ENCODE measurements at regions not wholly inside any gene's neighbourhood (a gene's known extent, or its start where the extent isn't known, plus 50 kb on each side); places are given as distances from the start of the nearest gene placed in this dataset.
"Not testable (repeated sequence)": the region's sequence is repeated elsewhere in the genome, so short reads cannot be mapped to it uniquely, and the experiment has no call there.

DNA sequence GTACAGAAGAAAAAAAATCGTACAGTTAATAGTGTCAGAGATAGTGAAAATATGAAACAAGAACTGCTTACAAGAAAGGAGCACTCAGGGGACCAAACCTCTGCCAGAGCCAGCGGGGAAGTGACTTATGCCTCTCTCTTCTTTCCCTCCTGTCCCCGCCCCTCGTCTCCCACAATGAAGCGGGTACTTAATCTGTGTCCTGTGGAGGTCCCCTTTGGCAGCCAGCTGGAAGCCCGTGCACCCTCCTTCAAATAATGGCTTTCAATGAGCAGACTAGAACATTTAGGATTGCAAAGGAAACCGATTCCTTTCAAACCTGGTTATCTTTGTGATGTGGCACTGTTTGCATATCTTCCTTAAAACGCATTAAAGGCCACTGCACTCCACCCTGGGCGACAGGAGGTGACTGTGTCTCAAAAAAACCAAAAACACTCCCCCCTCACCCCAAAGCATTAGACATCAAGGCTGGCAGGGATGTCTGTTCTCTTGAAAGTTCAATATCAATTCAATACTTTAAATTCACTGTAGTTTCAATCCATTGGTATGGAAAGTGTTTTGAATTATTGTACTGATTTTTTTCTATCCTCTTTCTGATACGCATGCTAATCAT, 51.7 kb downstream of the PPIAL4C start:
- DNase-seq (ENCODE audit: low read depth in 2 of 2); H3K4me3 ChIP-seq (replicated peaks in 1 of 2; ENCODE audit: low read depth in 2 of 2, low read length in 2 of 2): not testable (repeated sequence)

- peak overlapping the region; percentile 44 to 54 for H3K4me3 ChIP-seq (replicated peaks in 1 of 2; ENCODE audit: low read depth in 2 of 2, low read length in 2 of 2)
- DNase-seq (ENCODE audit: low read depth in 2 of 2): peak; percentile 89 to 95
These were observed 52.9 kb downstream of the PPIAL4C start for GRCh38 chr1:149636286-149637122.

DNA sequence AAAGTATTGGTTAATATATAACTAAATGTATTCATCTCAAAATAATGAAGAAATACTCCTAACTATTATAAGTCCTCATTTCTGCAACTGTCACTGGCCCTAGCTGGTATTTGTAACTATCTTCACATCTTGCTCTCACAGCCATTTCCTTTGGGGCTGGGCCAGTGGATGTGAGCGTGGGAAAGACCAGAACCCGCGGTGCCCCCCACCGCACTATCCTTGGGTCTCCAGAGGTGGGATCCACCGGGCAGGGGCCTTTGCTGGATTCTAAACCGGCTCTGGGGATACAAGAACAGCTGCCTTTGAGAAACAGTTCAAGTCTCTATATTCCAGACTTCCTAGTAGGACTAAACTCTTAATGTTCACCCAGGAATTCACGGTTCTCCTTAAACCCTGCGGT, 54.8 kb downstream of the PPIAL4C start:
- H3K4me3 ChIP-seq (replicated peaks in 1 of 2; ENCODE audit: low read depth in 2 of 2, low read length in 2 of 2); DNase-seq (ENCODE audit: low read depth in 2 of 2): not testable (repeated sequence)

- DNase-seq (ENCODE audit: low read depth in 2 of 2); H3K4me3 ChIP-seq (replicated peaks in 1 of 2; ENCODE audit: low read depth in 2 of 2, low read length in 2 of 2): not testable (repeated sequence)
These were observed 55.4 kb downstream of the PPIAL4C start for GRCh38 chr1:149638901-149639658.

DNA sequence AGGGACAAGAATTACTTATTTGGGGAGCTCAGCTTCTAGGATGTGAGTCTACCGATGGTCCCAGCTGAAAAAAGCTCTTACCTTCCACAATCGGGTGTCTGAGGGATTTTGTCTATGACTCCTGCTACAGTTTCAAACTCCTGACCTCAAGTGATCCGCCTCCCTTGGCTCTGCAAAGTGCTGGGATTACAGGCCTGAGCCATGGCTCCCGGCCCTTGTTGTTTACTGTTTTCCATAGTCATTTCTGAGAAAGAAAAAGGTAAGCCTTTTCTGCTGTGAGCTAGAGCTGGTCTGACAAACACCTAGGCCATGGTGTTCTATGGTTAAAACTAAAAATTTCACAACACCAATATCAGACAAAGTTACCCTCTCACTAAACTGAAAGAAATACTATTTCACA, 57.5 kb downstream of the PPIAL4C start:
- not testable (repeated sequence) for H3K4me3 ChIP-seq (replicated peaks in 1 of 2; ENCODE audit: low read depth in 2 of 2, low read length in 2 of 2); DNase-seq (ENCODE audit: low read depth in 2 of 2)

DNA sequence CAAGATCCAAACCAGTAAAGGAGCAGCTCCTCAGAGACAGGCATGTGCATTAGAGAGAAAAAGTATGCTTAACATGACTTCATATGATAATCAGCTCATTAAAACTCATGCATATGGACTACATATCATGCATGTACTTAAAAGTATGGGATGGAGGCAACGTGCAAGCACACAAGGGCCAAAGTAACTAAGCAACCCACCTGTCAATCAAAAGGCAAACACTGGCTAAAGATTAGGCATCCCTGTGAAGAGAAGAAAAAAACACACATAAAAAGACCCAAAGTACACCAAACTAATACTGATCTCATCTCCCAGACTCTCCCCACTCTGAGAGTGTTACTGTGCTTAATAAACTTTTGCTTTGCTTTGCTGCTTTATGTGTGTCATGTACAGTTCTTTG, 61.2 kb downstream of the PPIAL4C start:
- H3K4me3 ChIP-seq (replicated peaks in 1 of 2; ENCODE audit: low read depth in 2 of 2, low read length in 2 of 2); DNase-seq (ENCODE audit: low read depth in 2 of 2): not testable (repeated sequence)

- H3K4me3 ChIP-seq (replicated peaks in 1 of 2; ENCODE audit: low read depth in 2 of 2, low read length in 2 of 2); DNase-seq (ENCODE audit: low read depth in 2 of 2): not testable (repeated sequence)
These were observed 62.8 kb downstream of the PPIAL4C start for GRCh38 chr1:149646360-149647017.

DNA sequence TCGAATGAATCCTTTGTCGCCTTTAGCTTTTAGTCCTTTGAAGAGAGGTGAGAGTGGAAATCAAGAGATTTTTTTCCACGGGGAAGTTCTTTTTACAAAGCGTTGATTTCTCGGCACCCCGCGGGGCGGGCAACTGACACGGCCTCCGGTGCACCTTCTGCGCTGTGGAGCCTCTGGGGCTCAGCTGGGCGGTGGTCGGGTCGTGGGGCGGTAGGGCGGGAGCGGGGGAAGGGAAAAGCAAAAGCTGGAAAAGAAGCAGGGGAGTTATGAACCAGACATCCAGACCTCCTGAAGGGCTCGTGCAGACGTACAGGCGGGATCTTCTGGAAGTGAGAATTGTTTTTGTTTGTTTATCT, 63.3 kb downstream of the PPIAL4C start:
- DNase-seq (ENCODE audit: low read depth in 2 of 2); H3K4me3 ChIP-seq (replicated peaks in 1 of 2; ENCODE audit: low read depth in 2 of 2, low read length in 2 of 2): not testable (repeated sequence)

DNA sequence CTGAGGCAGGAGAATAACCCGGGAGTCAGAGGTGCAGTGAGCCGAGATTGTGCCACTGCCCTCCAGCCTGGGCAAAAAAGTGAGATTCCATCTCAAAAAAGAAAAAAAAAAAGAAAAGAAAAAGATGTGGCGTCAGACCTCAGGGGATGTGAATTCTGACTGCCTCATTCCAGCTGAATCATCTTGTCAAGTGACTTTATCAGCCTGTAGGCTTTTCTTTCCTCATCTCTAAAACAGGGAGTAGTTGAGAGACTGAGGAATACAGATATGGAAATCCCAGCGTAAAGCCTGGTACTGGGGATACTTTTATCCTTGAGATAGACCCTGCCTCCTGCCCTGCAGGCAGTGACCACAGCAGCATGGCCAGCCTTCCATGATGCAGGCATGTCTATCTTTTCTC, 74.1 kb downstream of the PPIAL4C start:
- peak in 1 of 2 donors; percentile 53 for DNase-seq (ENCODE audit: low read depth in 2 of 2)
- H3K4me3 ChIP-seq (replicated peaks in 1 of 2; ENCODE audit: low read depth in 2 of 2, low read length in 2 of 2): not testable (repeated sequence)

DNA sequence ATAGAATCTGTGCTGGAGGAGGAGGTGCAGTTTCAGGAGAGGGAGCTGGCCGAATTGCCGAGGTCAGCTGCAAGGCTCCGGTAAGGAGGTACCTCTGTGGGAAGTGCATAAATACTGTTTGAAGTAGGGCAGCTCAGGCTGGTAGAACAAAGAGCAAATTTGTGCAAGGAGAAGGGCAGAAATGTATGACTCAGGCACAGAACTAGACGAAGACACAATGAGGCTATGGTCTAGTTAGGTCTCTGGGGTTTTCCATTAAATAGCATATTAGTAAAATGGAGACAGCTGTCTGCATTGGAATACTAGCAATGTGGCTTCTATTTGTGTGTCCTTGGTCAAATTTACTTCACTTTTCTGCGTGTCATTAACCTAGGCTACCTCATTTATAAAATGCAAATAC, 74.5 kb downstream of the PPIAL4C start:
- not testable (repeated sequence) for H3K4me3 ChIP-seq (replicated peaks in 1 of 2; ENCODE audit: low read depth in 2 of 2, low read length in 2 of 2)
- DNase-seq (ENCODE audit: low read depth in 2 of 2): peak in 1 of 2 donors; percentile 54

DNA sequence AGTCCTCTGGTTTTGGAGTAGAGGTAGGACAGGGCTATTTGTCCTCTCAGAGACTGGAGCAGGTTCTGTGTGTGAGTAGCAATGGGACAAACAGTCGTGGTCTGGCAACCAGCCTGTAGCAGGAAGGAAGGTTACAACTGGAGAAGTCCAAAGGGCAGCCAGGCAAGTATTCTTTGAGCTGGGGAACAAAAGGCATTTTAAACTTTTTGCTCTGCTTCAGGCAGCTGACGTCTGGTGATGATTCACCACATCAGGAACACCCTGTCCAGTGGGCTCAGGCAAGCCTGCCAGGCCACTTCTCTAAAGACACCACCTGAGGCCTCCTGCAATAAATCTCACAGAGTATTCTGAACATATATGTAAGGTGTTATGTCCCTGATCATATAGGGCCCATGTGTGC, 81.0 kb downstream of the PPIAL4C start:
- DNase-seq (ENCODE audit: low read depth in 2 of 2): peak in 1 of 2 donors; percentile 7
- H3K4me3 ChIP-seq (replicated peaks in 1 of 2; ENCODE audit: low read depth in 2 of 2, low read length in 2 of 2): not testable (repeated sequence)

- not testable (repeated sequence) for DNase-seq (ENCODE audit: low read depth in 2 of 2); H3K4me3 ChIP-seq (replicated peaks in 1 of 2; ENCODE audit: low read depth in 2 of 2, low read length in 2 of 2)
These were observed 81.4 kb downstream of the PPIAL4C start for GRCh38 chr1:149665033-149665432.

DNA sequence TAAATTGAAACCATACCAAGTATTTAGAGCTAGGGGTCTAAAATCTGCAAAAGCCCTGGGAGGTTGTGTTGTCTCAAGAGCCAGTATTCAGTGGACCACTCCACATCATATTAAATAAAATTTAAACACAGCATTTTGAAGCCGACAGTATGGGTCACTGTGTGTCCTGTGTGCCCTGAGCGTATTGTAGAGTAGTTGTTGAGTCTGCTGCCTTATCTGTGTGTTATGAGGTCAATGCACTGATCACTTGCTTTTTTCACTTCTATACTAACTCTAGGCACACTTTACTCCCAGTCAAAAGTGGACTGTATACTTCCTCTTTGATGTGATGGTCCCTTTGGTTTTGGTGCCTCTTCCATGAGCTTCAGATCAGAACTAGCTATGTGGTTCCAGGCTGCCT, 81.9 kb downstream of the PPIAL4C start:
- DNase-seq (ENCODE audit: low read depth in 2 of 2); H3K4me3 ChIP-seq (replicated peaks in 1 of 2; ENCODE audit: low read depth in 2 of 2, low read length in 2 of 2): not testable (repeated sequence)

DNA sequence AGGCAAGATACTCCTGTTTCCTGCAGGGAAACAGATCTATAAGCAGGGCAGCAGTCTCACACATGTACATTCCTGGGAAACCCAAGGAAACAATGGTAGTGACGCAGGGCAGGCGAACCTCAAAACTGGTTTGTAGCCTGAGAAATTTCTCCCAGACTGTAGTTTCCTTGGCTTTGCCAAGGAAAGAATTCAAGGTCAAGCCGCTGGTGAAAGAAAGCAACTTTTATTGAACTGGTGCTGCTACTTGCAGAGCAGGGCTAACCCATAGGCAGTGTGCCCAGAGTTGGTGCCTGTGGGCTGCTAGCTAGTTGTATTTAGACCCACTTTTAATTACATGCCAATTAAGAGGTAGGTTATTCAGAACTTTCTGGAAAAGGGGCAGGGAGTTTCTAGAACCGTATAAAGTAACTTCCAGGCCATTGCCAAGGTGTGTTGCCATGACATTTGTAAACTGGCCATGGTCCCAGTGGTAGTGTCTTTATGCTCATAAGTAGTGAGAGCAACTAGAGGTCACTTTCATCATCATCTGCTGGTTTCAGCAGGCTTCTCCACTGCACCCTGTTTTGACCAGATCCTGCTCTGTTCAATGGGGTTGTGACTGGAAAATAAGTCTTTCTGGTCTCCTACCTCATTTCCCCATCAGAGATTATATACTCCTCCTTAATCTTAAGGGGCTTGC, 89.7 kb downstream of the PPIAL4C start:
- DNase-seq (ENCODE audit: low read depth in 2 of 2): peak in 1 of 2 donors; percentile 6

GRCh38 chr1:149674921-149675320, 91.3 kb downstream of the PPIAL4C start:
- H3K4me3 ChIP-seq (replicated peaks in 1 of 2; ENCODE audit: low read depth in 2 of 2, low read length in 2 of 2); DNase-seq (ENCODE audit: low read depth in 2 of 2): not testable (repeated sequence)

More for the DNA sequence above, 89.7 kb downstream of the PPIAL4C start:
- H3K4me3 ChIP-seq (replicated peaks in 1 of 2; ENCODE audit: low read depth in 2 of 2, low read length in 2 of 2): not testable (repeated sequence)

DNA sequence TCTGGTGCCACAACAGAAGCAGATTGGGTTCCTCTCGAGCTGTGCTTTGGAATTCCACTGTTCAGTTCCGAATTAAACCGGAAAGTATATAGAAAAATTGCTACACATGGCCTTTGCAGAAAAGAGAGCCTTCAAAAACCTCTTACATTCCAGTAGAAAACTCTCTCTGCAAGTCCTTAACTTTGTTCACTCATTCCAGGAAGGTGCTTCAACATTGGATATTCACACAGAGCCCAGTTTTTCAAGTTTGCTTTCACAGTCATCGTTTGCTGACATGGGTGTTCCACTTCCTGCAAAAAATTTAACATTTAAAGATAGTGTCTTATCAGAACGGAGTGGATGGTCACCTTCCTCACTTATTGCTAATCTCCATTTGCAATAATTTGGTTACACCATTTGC, 93.7 kb downstream of the PPIAL4C start:
- not testable (repeated sequence) for DNase-seq (ENCODE audit: low read depth in 2 of 2)

GRCh38 chr1:149686593-149687238, 95.8 kb upstream of the FCGR1A start:
- not testable (repeated sequence) for DNase-seq (ENCODE audit: low read depth in 2 of 2); H3K4me3 ChIP-seq (replicated peaks in 1 of 2; ENCODE audit: low read depth in 2 of 2, low read length in 2 of 2)

More for the DNA sequence above, 93.7 kb downstream of the PPIAL4C start:
- H3K4me3 ChIP-seq (replicated peaks in 1 of 2; ENCODE audit: low read depth in 2 of 2, low read length in 2 of 2): not testable (repeated sequence)

Measured in cardiac fibroblast (primary cell).